Smooth muscle cell of the brain vasculature (primary cell): ENCODE measurements at regions not wholly inside any gene's neighbourhood (a gene's known extent, or its start where the extent isn't known, plus 50 kb on each side); places are given as distances from the start of the nearest gene placed in this dataset.
"Not testable (repeated sequence)": the region's sequence is repeated elsewhere in the genome, so short reads cannot be mapped to it uniquely, and the experiment has no call there.

Experiments used
- DNase-seq: peaks from one replicate; pipeline ENCODE4 v3.0.0-alpha.2; 2012; ENCODE audit warnings: low read depth, low spot score

DNA sequence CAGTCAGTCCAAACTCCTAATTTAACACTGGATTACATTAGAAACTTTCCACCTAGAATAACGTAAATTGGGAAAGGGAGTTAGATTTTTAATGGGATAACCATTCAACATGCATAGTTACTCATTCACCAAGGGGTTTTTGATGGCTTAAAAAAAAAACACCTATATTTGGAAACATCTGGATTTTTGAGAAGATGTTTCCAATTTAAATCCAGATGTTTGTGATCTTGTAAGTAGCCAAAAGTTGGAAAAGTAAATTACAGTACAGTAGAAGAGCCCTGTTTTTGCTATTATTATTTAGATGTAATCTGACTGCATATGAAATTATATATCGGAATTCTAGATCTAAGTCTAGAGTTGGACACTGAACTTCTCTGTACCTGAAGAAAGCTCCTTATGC lies 478.2 kb downstream of the CD83 start:
- no peak for DNase-seq

GRCh38 chr6:14596410-14596809 lies 478.8 kb downstream of the CD83 start:
- DNase-seq, result peak; percentile 81

DNA sequence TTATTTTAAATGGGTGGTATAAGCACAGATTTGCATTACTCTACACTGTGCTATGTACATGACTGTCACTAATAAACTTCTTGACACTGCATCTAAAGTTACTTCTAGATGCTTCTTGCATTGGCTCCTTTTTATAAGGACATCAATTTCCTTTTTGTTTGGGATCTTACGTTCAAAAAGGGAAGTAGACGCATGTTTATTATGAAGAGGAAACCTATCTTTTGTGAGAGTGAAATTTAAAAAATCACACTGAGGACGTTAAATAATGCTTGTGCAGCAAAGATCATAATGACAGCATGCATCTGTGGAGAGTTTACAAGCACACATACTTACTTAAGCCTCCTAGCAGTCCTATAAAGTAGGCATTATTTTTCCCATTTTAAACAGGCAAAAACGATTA lies 479.5 kb downstream of the CD83 start:
- DNase-seq, result no peak

DNA sequence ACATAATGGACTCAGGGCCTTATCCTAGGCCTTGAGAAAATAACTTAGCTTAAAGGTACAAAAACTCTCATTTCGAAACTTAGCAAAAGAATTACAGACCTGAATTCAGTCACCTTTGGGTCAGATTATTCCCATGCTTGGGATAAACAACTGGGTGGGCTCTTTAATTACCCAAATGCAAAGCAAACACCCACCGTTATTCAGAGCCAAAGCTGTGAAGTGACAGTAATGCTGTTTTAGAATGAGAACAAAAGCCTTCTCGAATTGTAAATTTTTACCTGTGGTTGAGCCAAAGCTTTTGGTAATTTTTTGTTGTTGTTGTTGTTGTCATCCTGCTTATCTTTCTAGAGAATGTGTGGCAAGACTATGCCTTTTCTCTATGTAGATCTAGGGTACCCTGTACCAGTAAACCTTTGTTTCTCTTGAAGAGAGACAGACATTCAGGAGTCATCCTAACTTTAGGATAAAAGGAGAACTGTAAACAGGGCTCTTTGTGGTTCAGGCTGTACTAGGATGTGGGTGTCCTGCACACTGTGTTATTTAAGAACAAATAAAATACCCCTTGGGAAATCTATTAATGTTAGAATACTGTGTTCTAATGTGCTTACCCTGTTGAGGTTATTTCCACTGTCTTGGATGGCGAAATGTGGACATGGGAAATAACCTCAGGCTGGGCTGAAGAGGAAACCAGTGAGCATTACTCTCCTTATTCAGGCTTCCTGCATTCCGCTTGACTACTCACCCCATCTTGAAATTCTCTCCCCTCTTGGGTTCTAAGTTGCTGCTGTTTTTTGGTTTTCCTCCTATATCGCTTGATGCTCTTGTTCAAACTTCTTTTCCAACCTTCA lies 480.7 kb downstream of the CD83 start:
- no peak for DNase-seq

DNA sequence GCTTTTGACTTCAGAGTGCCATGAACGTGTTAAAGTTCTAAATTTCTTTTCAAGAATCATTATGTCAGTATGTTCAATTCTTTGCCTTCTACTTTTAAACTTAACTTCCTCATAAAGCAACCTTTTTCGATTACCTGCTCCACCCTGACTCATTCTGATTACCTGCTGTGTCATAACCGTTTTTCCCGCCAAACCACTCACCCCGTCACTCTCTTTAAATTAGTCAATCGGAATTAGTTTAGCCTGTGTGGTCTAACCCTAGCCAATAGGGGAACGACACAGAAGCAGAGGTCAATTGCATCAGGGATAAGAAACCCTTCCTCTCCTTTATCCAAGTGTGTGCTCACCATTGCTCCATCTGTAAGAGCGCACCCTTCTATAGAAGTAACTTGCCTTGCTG lies 482.7 kb downstream of the CD83 start:
- not testable (repeated sequence) for DNase-seq

DNA sequence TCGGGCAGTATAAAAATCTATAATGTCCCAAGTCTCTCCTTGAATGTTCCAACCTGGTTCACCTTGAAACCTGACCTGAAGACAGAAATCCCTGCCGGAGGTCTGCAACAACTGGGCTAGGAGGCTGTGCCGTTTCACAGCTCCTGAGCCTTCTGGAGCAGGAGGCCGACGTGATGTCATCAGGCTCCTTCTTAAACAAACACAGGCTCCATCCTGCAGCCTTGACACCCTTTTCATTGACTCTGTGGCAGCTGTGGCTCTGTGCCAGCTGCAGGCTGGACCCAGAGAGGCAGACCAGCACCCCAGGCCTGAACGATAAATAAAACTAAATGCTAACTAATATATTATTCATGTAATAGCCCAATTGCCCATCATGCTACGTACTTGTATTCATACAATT lies 483.9 kb downstream of the CD83 start:
- no peak for DNase-seq

- no peak for DNase-seq
Measured at GRCh38 chr6:14606353-14606752, 488.8 kb downstream of the CD83 start.

GRCh38 chr6:14610141-14610540 lies 492.6 kb downstream of the CD83 start:
- no peak for DNase-seq

GRCh38 chr6:14612016-14612980 lies 494.7 kb downstream of the CD83 start:
- no peak for DNase-seq

DNA sequence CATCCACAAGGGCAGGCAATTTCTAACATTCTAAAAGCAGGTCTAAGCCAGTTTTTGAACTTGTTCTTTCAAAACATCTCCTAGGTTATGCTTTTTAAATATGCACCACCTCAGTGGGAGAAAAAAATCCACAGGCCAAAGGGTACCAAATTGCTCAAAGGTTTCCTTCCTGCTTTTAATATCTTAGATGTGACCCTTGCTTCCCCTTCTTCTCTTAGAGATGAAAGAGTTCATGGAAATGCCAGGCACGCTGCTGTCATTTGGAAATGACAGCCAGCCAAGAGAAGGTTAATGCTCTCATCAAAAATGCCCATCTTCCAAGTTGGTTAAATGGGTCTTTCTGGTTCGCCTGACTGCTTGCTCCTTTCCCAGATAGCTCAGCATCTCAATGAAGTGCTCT lies 497.1 kb downstream of the CD83 start:
- DNase-seq, result no peak

DNA sequence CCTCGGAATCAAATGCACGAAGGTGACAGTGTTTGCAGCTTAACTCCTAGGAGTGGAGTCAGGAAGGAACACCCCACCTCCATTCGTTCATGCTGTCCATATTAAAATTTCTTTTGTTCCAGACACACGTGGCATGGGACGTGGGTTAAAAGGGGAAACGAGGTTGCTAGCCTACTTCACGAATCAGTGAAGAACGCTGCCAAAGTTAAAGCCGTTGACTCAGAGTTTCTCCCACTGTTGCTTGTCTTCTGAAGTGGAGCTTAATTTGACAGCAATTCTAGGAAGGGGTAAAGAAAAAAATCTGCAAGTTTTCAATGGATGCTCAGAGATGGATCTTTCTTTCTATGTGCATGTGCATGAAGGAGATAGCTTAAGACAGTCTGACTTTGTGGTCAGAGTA lies 499.1 kb downstream of the CD83 start:
- no peak for DNase-seq

DNA sequence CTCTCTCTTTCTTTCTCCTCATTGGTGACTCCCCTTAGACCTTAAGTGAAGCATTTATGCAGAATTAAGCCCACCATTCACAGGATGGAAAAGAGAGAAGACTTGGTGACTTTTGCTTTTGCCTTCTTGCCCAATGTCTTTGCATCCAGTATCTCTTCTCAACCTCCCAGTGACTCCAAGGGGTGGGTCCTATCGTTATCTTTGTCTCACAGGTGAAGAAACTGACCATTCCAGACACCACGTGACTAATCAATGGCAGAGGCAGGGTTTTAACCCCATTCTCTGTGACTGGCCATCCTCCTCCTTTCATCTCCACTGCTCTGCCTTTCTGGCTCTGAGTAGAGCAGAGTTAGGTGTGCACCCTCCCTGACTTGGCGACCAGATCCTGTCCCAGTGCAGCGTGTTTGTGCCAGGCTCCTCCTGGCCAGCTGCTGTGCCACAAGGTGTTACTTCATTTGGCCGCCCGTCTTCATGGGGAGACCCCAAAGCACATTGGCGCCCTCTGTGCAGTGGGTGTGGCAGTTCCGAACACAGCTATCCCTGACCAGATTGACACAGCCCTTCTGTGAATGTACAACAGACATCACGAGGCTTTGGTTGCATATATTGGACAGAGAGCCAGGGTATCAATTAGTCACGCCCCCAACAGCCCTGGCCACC lies 501.3 kb downstream of the CD83 start:
- no peak for DNase-seq

GRCh38 chr6:14619419-14619781 lies 501.8 kb downstream of the CD83 start:
- DNase-seq, result no peak

- DNase-seq, result no peak
Measured at GRCh38 chr6:14620522-14620921, 502.9 kb downstream of the CD83 start.

- no peak for DNase-seq
Measured at GRCh38 chr6:14621518-14621917, 503.9 kb downstream of the CD83 start.

GRCh38 chr6:14622085-14622484 lies 504.5 kb downstream of the CD83 start:
- no peak for DNase-seq

- DNase-seq, result no peak
Measured at GRCh38 chr6:14622909-14623505, 505.4 kb downstream of the CD83 start.

DNA sequence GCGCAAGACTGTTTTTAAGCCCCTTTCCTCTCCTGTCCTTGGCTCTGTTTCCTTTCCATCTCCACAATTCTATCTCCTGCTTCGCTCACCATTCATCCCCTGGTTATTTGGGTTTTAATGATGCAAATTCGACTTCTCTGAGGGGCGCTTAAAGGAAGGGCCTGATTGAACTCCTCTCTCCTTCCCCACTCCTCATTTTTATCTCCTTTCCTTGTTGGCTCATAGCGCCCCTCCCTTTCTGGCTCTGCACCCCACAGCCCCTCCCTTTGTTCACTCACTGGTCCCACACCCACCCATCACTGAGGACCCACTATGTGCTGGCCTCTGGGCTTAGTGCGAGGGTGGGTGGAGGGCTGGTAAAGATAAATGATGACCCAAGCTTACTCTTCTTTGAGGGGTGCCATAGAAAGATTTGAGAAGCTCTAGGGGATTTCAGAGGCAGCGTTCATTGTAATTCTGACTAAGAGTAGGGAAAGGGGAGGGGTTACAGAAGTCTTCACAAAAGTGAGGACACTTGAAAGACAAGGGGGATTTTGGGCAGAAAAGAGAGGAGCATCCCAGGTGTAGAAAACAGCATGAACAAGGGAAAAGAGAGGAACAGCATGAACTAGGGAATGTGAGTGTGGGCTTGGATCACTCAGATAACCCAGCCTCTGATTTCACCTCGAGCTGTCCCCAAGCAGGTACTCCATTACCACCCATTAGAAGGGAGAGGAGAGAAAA lies 507.8 kb downstream of the CD83 start:
- no peak for DNase-seq

DNA sequence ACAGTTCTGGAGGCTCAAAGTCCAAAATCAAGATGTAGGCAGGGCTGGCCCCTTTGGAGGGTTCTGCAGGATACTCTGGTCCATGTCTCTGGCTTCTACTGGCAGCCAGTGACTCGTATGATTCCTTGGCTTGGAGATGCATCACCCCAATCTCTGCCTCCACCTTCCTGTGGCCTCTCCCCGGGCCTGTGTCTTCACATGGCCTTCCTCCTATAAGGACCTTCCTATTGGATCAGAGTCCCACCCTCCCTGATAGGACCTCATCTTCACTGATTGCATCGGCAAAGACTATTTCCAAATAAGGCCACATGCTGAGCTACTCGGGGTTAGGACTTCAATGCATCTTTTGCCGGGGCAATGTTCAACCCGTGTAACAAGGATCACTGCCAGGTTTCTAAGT lies 509.0 kb downstream of the CD83 start:
- DNase-seq, result no peak

DNA sequence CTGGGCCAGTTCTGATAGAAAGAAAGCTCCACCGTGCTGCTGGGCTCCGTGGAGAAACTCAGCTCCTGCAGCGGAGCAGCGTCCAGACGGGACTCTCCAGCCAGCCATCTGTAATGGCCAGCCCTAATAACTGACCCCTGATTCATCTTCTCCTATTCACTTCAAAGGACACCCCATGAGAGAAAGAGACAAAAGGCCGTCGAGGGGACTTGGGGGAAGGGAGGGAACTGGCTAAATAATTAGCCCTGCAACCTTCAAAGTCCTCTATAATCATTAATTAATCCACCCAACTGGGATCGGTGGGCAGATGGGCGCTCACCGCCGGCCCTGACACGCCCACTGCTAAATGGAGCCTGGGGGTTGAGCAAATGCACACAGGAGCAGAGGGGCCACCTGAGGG lies 512.4 kb downstream of the CD83 start:
- DNase-seq, result no peak

DNA sequence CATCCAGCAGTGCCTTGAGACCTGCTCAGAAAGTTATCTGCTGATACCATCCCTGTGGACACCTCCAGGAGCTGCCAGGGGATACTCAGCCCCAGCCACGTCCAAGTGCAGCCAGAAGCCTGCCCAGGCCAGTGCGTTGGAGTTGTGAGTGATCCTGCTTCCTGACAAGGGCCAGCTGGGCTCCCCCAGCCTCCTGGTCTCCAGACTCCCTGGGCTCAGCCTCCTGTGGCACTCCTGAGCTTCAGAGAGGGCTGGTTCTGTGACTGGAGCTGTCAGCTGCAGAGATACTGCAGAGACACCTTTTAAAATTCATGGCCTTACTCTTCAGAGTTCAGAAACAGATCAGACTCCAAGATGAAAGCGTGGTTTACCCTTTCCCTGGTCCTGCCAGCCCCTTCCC lies 515.9 kb downstream of the CD83 start:
- no peak for DNase-seq
